BJ (cell line): ENCODE measurements at regions not wholly inside any gene's neighbourhood (a gene's known extent, or its start where the extent isn't known, plus 50 kb on each side); places are given as distances from the start of the nearest gene placed in this dataset.

Experiments
- CTCF ChIA-PET: fragments of 350-600 bp; formaldehyde crosslinking; extraction: SDS; loops from one replicate; lab custom pipeline; 2021; ENCODE audit warnings: antibody characterized with exemption, inconsistent platforms; lab: Yijun Ruan, JAX
- POLR2A ChIA-PET: fragments of 300-600 bp; sonication (Branson Sonifier 250); formaldehyde crosslinking; extraction: SDS; loops from one replicate; lab custom pipeline; 2021; ENCODE audit warnings: antibody characterized with exemption; lab: Charles Lee
- DNase-seq: peaks from one replicate; pipeline ENCODE4 v3.0.0-alpha.2; 2011; ENCODE audit warnings: low read depth
- H3K27me3 ChIP-seq: 2 replicates; pipeline ENCODE4 v1.6.0; 2011; ENCODE audit warnings: low read length; ENCODE audit not compliant: control insufficient read depth, insufficient read depth
- H3K36me3 ChIP-seq: 2 replicates; pipeline ENCODE4 v1.5.1; 2011; ENCODE audit warnings: low read length; ENCODE audit not compliant: control insufficient read depth, insufficient read depth
- H3K4me3 ChIP-seq: 2 replicates; pipeline ENCODE4 v1.5.1; 2011; ENCODE audit warnings: low read depth, mild to moderate bottlenecking, control low read depth, low read length
- TF ChIP-seq, protein P1 (sequence below): IDR thresholded peaks from 2 replicates; pipeline ENCODE4 v1.5.1; 2011; ENCODE audit warnings: low read depth, mild to moderate bottlenecking, control low read depth, inconsistent platforms, low read length, moderate library complexity; ENCODE audit not compliant: insufficient read depth

DNA sequence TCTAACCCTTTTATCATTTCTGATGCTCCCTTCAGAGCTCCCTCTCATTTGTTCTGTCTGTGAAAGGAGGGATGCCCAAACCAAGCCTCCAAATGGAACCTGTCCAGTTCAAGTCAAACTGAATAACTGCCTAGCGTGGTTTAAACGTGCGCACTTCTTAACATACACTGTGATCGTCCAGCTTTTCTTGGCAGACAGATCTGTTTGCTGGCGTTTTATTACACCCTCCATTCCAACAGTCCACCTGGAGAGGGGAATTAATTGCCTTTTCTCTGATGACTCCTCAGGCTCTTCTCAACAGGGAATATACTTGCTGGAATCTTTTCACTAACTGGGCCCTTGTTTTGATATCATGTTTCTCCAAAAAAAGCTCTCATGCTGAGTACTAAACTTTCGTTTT, 379.2 kb upstream of the POU3F3 start:
- ChIA-PET POLR2A (no interaction called here), CTCF (interaction anchor here (2.3 kb wide), 1 partner anchor 14 kb away, joined by 4 read pairs; no protein-coding TSS in a partner anchor)
- Histone ChIP-seq H3K36me3 (no peaks in the 10 kb centered on the region), H3K4me3 (no peak overlapping the region), H3K27me3 (no peaks in the 10 kb centered on the region)
- DNase-seq, result no peak
- TF ChIP-seq, protein P1, sequence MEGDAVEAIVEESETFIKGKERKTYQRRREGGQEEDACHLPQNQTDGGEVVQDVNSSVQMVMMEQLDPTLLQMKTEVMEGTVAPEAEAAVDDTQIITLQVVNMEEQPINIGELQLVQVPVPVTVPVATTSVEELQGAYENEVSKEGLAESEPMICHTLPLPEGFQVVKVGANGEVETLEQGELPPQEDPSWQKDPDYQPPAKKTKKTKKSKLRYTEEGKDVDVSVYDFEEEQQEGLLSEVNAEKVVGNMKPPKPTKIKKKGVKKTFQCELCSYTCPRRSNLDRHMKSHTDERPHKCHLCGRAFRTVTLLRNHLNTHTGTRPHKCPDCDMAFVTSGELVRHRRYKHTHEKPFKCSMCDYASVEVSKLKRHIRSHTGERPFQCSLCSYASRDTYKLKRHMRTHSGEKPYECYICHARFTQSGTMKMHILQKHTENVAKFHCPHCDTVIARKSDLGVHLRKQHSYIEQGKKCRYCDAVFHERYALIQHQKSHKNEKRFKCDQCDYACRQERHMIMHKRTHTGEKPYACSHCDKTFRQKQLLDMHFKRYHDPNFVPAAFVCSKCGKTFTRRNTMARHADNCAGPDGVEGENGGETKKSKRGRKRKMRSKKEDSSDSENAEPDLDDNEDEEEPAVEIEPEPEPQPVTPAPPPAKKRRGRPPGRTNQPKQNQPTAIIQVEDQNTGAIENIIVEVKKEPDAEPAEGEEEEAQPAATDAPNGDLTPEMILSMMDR, result no peak

DNA sequence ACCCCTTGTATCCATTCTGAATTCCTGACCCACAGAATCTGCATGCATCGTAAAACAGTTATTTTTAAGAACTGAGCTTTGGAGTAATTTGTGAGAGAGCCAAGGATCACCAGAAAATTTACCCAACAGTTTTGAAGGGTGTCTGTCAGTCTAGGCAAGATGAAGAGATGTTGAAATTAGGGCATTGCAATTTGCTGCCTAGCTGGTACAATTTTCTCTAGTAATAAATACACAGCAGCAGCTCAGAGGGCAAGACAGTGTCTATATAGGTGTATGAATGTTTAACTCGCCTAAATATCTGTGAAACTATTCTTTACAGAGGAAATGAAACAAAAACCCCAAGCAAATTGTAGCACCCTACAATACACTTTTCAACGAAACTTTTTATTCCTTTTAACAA, 377.8 kb upstream of the POU3F3 start:
- no peak for DNase-seq
- TF ChIP-seq, protein P1, result no peak
- Histone ChIP-seq H3K36me3 (no peaks in the 10 kb centered on the region), H3K4me3 (no peak overlapping the region), H3K27me3 (no peaks in the 10 kb centered on the region)
- POLR2A ChIA-PET, result no interaction called here
- CTCF ChIA-PET, result interaction anchor here (2.3 kb wide), 1 partner anchor 16 kb away, joined by 4 read pairs; no protein-coding TSS in a partner anchor

DNA sequence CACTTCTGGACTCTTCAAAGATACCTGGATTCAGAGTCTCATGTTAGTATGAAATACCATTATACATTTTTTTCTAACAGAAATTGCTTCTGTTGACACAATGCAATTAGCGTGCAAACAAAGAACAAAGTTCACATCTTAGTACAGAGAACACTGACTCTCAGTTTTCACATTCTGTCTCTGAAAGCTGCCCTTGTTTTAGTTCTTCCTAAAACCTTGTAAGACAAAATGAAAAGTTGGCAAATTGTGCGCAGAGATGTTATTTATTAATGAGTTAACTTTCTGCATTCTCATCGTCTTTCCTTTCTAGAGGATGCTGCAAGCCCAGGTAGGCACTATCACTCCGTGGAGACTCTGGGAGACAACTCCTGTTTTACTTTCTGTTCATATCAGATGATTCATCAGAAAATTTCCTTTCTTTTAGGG, 377.3 kb upstream of the POU3F3 start:
- CTCF ChIA-PET, result no interaction called here

DNA sequence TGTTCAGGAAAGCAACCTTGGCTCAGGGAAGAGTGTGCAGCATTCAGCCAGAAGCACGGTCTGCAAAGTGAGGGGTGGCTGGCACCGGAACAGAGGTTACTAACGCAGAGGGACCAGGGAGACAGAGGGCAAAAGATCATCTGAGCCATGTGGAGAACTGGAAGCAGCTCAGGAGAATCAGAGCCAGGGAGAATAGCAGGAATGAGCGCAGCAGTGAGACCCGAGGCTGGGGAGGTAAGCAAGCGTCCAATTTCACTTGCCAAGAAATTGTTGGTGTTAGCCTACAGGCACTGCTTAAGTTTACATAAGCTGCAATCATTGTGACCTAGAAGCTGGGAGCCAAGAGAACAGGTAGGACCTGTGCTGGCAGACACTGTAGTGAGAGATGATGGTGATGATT, 372.6 kb upstream of the POU3F3 start:
- Histone ChIP-seq H3K4me3 (no peak overlapping the region), H3K36me3 (no peaks in the 10 kb centered on the region), H3K27me3 (no peaks in the 10 kb centered on the region)
- CTCF ChIA-PET, result interaction anchor here (0.6 kb wide), 1 partner anchor 465 kb away, joined by 3 read pairs; no protein-coding TSS in a partner anchor
- TF ChIP-seq, protein P1, result no peak
- no peak for DNase-seq
- POLR2A ChIA-PET, result no interaction called here

More for the DNA sequence above, 377.3 kb upstream of the POU3F3 start:
- no peak for DNase-seq
- Histone ChIP-seq H3K36me3 (no peaks in the 10 kb centered on the region), H3K27me3 (no peaks in the 10 kb centered on the region), H3K4me3 (no peak overlapping the region)
- TF ChIP-seq, protein P1, result no peak
- POLR2A ChIA-PET, result no interaction called here

DNA sequence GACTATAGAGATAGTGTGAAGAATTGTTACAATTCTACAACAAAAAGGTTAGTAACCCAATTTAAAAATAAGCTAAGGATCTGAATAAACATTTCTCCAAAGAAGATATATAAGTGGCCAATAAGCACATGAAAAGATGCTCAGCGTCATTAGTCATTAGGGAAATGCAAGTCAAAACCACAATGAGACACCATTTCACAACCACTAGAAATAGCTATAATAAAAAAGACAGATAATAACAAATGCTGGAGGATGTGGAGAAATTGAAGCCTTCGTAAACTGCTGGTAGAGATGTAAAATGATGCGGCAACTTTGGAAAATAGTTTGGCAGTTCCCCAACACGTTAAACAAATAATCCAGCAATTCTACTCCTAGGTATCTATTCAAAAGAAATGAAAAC, 366.5 kb upstream of the POU3F3 start:
- no peaks in the 10 kb centered on the region for H3K36me3 ChIP-seq
- H3K4me3 ChIP-seq, result no peak overlapping the region
- H3K27me3 ChIP-seq, result no peaks in the 10 kb centered on the region
- TF ChIP-seq, protein P1, result no peak
- no peak for DNase-seq
- CTCF ChIA-PET, result no interaction called here
- POLR2A ChIA-PET, result no interaction called here
